H1 (cell line): ENCODE measurements at regions not wholly inside any gene's neighbourhood (a gene's known extent, or its start where the extent isn't known, plus 50 kb on each side); places are given as distances from the start of the nearest gene placed in this dataset.

Experiments used
- CTCF ChIA-PET: fragments of 300-600 bp; sonication (Branson Sonifier 250); formaldehyde crosslinking; loops from one replicate; lab custom pipeline; 2021; ENCODE audit not compliant: partially characterized antibody; lab: Charles Lee
- POLR2A ChIA-PET: fragments of 300-600 bp; sonication (Branson Sonifier 250); formaldehyde crosslinking; loops from one replicate; lab custom pipeline; 2021; ENCODE audit warnings: inconsistent platforms; ENCODE audit not compliant: partially characterized antibody; lab: Charles Lee
- DNase-seq, 2 experiments: peaks; one replicate each; pipeline versions ENCODE4 v3.0.0 to v3.0.0-alpha.2; 2010 to 2022; ENCODE audit warnings: low spot score in 2 of 2, low read depth in 1 of 2, mixed read lengths in 1 of 2
- FAIRE-seq: peaks from 2 replicates; lab custom pipeline; 2011; peaks lifted over from hg19 to GRCh38; lab: Jason Lieb, UNC
- H2AFZ ChIP-seq: 2 replicates; pipeline ENCODE4 v1.8.1; 2012; ENCODE audit warnings: low read length, inconsistent platforms
- H2AK5ac ChIP-seq: 2 replicates; pipeline ENCODE4 v1.6.1; 2013; ENCODE audit warnings: low read depth, low read length
- H2BK120ac ChIP-seq: replicated peaks from 2 replicates; pipeline ENCODE3; 2013; ENCODE audit warnings: low read depth, low read length, inconsistent platforms
- H2BK12ac ChIP-seq: 2 replicates; pipeline ENCODE4 v1.6.1; 2013; ENCODE audit warnings: low read depth, low read length
- H2BK15ac ChIP-seq: 2 replicates; pipeline ENCODE4 v1.6.1; 2013; ENCODE audit warnings: low read length
- H2BK20ac ChIP-seq: 2 replicates; pipeline ENCODE4 v1.6.1; 2013; ENCODE audit warnings: low read length
- H2BK5ac ChIP-seq: 2 replicates; pipeline ENCODE4 v1.6.1; 2013; ENCODE audit warnings: low read depth, low read length
- H3K14ac ChIP-seq: 2 replicates; pipeline ENCODE4 v1.6.1; 2013; ENCODE audit warnings: inconsistent platforms; ENCODE audit not compliant: insufficient read length
- H3K18ac ChIP-seq: 2 replicates; pipeline ENCODE4 v1.6.1; 2013; ENCODE audit warnings: low read length; ENCODE audit errors: extremely low read depth
- H3K23ac ChIP-seq: 2 replicates; pipeline ENCODE4 v1.6.1; 2013; ENCODE audit warnings: inconsistent platforms; ENCODE audit not compliant: insufficient read length
- H3K23me2 ChIP-seq: 2 replicates; pipeline ENCODE4 v1.6.1; 2013; ENCODE audit warnings: low read depth, low read length
- H3K27ac ChIP-seq: 2 replicates; pipeline ENCODE4 v1.6.1; 2011; ENCODE audit warnings: low read depth, low read length, inconsistent platforms
- H3K27me3 ChIP-seq, 4 experiments: replicated peaks in 1 of 4; 1 replicate in 1 of 4; 2 replicates in 3 of 4; pipeline versions ENCODE4 v1.6.1 to v1.8.1; 2011 to 2013; ENCODE audit warnings: low read length in 3 of 4, mild to moderate bottlenecking in 3 of 4, inconsistent platforms in 2 of 4, mixed read lengths in 2 of 4, moderate library complexity in 1 of 4; ENCODE audit not compliant: control insufficient read depth in 3 of 4, insufficient read depth in 3 of 4; ENCODE audit errors: extremely low read depth in 1 of 4
- H3K36me3 ChIP-seq, 4 experiments: 2 replicates each; pipeline versions ENCODE4 v1.6.1 to v1.8.1; 2011 to 2013; ENCODE audit warnings: mild to moderate bottlenecking in 4 of 4, low read length in 3 of 4, moderate library complexity in 2 of 4, control low read depth in 1 of 4, inconsistent platforms in 1 of 4; ENCODE audit not compliant: insufficient read depth in 4 of 4, control insufficient read depth in 2 of 4
- H3K4ac ChIP-seq: replicated peaks from 2 replicates; pipeline ENCODE3; 2013; ENCODE audit warnings: low read length, low read depth, mixed read lengths, inconsistent platforms; ENCODE audit not compliant: insufficient read length
- H3K4me1 ChIP-seq, 4 experiments: replicated peaks in 1 of 4; 1 replicate in 1 of 4; 2 replicates in 3 of 4; pipeline versions ENCODE4 v1.6.1 to v1.8.1; 2011 to 2013; ENCODE audit warnings: low read length in 3 of 4, inconsistent platforms in 2 of 4, mixed read lengths in 1 of 4; ENCODE audit not compliant: insufficient read depth in 4 of 4, control insufficient read depth in 3 of 4
- H3K4me2 ChIP-seq, 2 experiments: 2 replicates each; pipeline versions ENCODE4 v1.6.1 to v1.8.1; 2011 to 2013; ENCODE audit warnings: low read depth in 2 of 2, low read length in 2 of 2, control low read depth in 1 of 2, inconsistent platforms in 1 of 2, mild to moderate bottlenecking in 1 of 2; ENCODE audit not compliant: insufficient read depth in 1 of 2
- H3K4me3 ChIP-seq, 4 experiments: fragments of 200-600, 300-600 bp in 1 of 4; sonication (generic), shearing (Covaris generic), sonication (Bioruptor Twin) in 1 of 4; 2 replicates each; pipeline versions ENCODE4 v1.5.1 to v1.8.1; 2011 to 2016; ENCODE audit warnings: low read length in 4 of 4, low read depth in 3 of 4, control low read depth in 2 of 4, inconsistent platforms in 2 of 4, mild to moderate bottlenecking in 2 of 4, mixed read lengths in 1 of 4, moderate library complexity in 1 of 4; ENCODE audit not compliant: insufficient read depth in 2 of 4; ENCODE audit errors: extremely low read depth in 1 of 4
- H3K56ac ChIP-seq: replicated peaks from 2 replicates; pipeline ENCODE3; 2013; ENCODE audit warnings: low read depth, mild to moderate bottlenecking, mixed read lengths, low read length, inconsistent platforms; ENCODE audit not compliant: insufficient read length
- H3K79me1 ChIP-seq: 2 replicates; pipeline ENCODE4 v1.6.1; 2013; ENCODE audit warnings: low read depth, low read length, control low read depth
- H3K79me2 ChIP-seq, 2 experiments: 2 replicates each; pipeline versions ENCODE4 v1.6.1 to v1.8.1; 2012 to 2013; ENCODE audit warnings: low read length in 2 of 2, mild to moderate bottlenecking in 2 of 2, inconsistent platforms in 1 of 2; ENCODE audit not compliant: insufficient read depth in 2 of 2, control insufficient read depth in 1 of 2
- H3K9ac ChIP-seq, 4 experiments: replicated peaks in 1 of 4; 1 replicate in 1 of 4; 2 replicates in 3 of 4; pipeline versions ENCODE4 v1.6.1 to v1.8.1; 2011 to 2013; ENCODE audit warnings: low read depth in 3 of 4, low read length in 3 of 4, control low read depth in 2 of 4, mild to moderate bottlenecking in 2 of 4, moderate library complexity in 2 of 4, inconsistent platforms in 1 of 4; ENCODE audit errors: extremely low read depth in 1 of 4
- H3K9me3 ChIP-seq, 2 experiments: 2 replicates each; pipeline versions ENCODE4 v1.6.1 to v1.8.1; 2012 to 2013; ENCODE audit warnings: mild to moderate bottlenecking in 2 of 2, moderate library complexity in 2 of 2, control low read depth in 1 of 2, inconsistent platforms in 1 of 2, low read depth in 1 of 2, low read length in 1 of 2, mixed read lengths in 1 of 2; ENCODE audit not compliant: insufficient read depth in 2 of 2
- H4K20me1 ChIP-seq, 2 experiments: replicated peaks in 1 of 2; 2 replicates each; pipeline versions ENCODE3 to v1.8.1; 2011 to 2013; ENCODE audit warnings: inconsistent platforms in 2 of 2, low read length in 2 of 2, mild to moderate bottlenecking in 1 of 2; ENCODE audit not compliant: insufficient read depth in 2 of 2, control insufficient read depth in 1 of 2
- H4K5ac ChIP-seq: 2 replicates; pipeline ENCODE4 v1.6.1; 2013; ENCODE audit warnings: low read length, low read depth, mixed read lengths, inconsistent platforms; ENCODE audit not compliant: insufficient read length
- H4K8ac ChIP-seq: 2 replicates; pipeline ENCODE4 v1.8.0; 2013; ENCODE audit warnings: mild to moderate bottlenecking, moderate library complexity, low read length, inconsistent platforms; ENCODE audit not compliant: insufficient read depth; ENCODE audit errors: extremely low read depth
- H4K91ac ChIP-seq: replicated peaks from 2 replicates; pipeline ENCODE3; 2013; ENCODE audit warnings: low read length, mixed read lengths, inconsistent platforms; ENCODE audit not compliant: insufficient read length
- ASH2L ChIP-seq: fragments of 200-600, 300-600 bp; sonication (generic); IDR thresholded peaks from one replicate; pipeline ENCODE4 v1.7.1; 2017; ENCODE audit warnings: low read length
- ATF2 ChIP-seq: IDR thresholded peaks from 2 replicates; pipeline ENCODE4 v1.6.1; 2012; ENCODE audit warnings: low read length, inconsistent platforms
- CHD2 ChIP-seq: IDR thresholded peaks from 2 replicates; pipeline ENCODE4 v1.6.1; 2012; ENCODE audit warnings: low read length, improper control_type of control experiment
- EGR1 ChIP-seq: IDR thresholded peaks from 2 replicates; pipeline ENCODE4 v1.6.1; 2011; ENCODE audit warnings: low read depth, low read length, borderline replicate concordance
- EZH2 ChIP-seq: fragments of 200-600 bp; sonication (generic); IDR thresholded peaks from 2 replicates; pipeline ENCODE4 v1.7.1; 2012; ENCODE audit warnings: low read depth, mild to moderate bottlenecking, moderate library complexity, low read length, inconsistent platforms; ENCODE audit not compliant: severe bottlenecking
- GTF2F1 ChIP-seq: IDR thresholded peaks from 2 replicates; pipeline ENCODE4 v1.6.1; 2012; ENCODE audit warnings: low read depth, low read length, improper control_type of control experiment, borderline replicate concordance
- HDAC2 ChIP-seq, 2 experiments: fragments of 300-600 bp in 1 of 2; sonication (generic) in 1 of 2; IDR thresholded peaks; 2 replicates each; pipeline ENCODE4 v1.6.1; 2011 to 2012; ENCODE audit warnings: low read depth in 2 of 2, low read length in 2 of 2, mild to moderate bottlenecking in 2 of 2, moderate library complexity in 2 of 2, borderline replicate concordance in 1 of 2, inconsistent platforms in 1 of 2
- KDM5A ChIP-seq: fragments of 200-600 bp; IDR thresholded peaks from 2 replicates; pipeline ENCODE4 v1.7.1; 2012; ENCODE audit warnings: mild to moderate bottlenecking, low read length, inconsistent platforms, mixed read lengths
- PHF8 ChIP-seq: fragments of 200-600 bp; sonication (generic); conservative IDR thresholded peaks from 2 replicates; pipeline ENCODE4 v1.7.1; 2012; ENCODE audit warnings: low read depth, mild to moderate bottlenecking, inconsistent platforms, low read length, moderate library complexity
- TBP ChIP-seq: IDR thresholded peaks from 2 replicates; pipeline ENCODE4 v1.6.1; 2011; ENCODE audit warnings: low read depth, low read length, improper control_type of control experiment
- WGBS, 2 experiments: shearing (Covaris generic) in 1 of 2; methylation state at CpG; one replicate each; pipeline versions ENCODE4 v1.1.6 to v1.1.7; 2013 to 2015; ENCODE audit warnings: low lambda C conversion rate in 2 of 2, mixed read lengths in 2 of 2, inconsistent platforms in 1 of 2, low coverage in 1 of 2, missing lambda C conversion rate in 1 of 2; ENCODE audit not compliant: insufficient replicate concordance in 2 of 2, insufficient coverage in 1 of 2, insufficient read length in 1 of 2; ENCODE audit errors: extremely low coverage in 1 of 2, missing lambda C conversion rate in 1 of 2; 5-methylcytosine and 5-hydroxymethylcytosine counted together

GRCh38 chr3:127404221-127405009 lies 116.6 kb upstream of the PRR20G start:
- Histone ChIP-seq H2BK12ac (0 out of 2 replicates have a peak overlapping the region, but pooled peaks have one; percentile 27), H3K23ac (no peak overlapping the region), H3K9me3 (no peaks in the 10 kb centered on the region), H3K14ac (no peak overlapping the region), H4K8ac (no peak overlapping the region), H4K5ac (no peak overlapping the region), H4K20me1 (no peaks in the 10 kb centered on the region), H3K4me2 (no peak overlapping the region), H3K4me1 (peaks cover 0 to 3% (median 0%) of the 10 kb centered on the region in 4 experiments; a peak in 1 of 7 replicates)
- TF ChIP-seq KDM5A (no peak), EZH2 (no peak), TBP (no peak), CHD2 (no peak), GTF2F1 (no peak), ATF2 (no peak), PHF8 (no peak), EGR1 (no peak), HDAC2 (IDR thresholded peaks at IDR 0.05; ENCODE audit: borderline replicate concordance in 1 of 2, low read depth in 2 of 2, low read length in 2 of 2) (no peak), ASH2L (no peak)
- TF ChIP-seq, all 59 proteins: peak for 0
- Histone ChIP-seq H3K27me3 (no peaks in the 10 kb centered on the region; a peak in 1 of 7 replicates), H3K9ac (no peak overlapping the region), H3K18ac (no peak overlapping the region; the same call in 1 of the 2 replicates), H2BK5ac (no peak overlapping the region), H3K36me3 (no peaks in the 10 kb centered on the region), H2BK15ac (no peak overlapping the region), H3K4ac (no peak overlapping the region), H3K23me2 (no peaks in the 10 kb centered on the region), H2AFZ (no peak overlapping the region), H3K79me1 (no peaks in the 10 kb centered on the region), H4K91ac (no peak overlapping the region), H3K4me3 (no peak overlapping the region), H2BK20ac (peak overlapping the region; percentile 6; the same call in 1 of the 2 replicates), H2AK5ac (no peak overlapping the region), H3K27ac (no peak overlapping the region), H3K79me2 (no peaks in the 10 kb centered on the region), H3K56ac (no peak overlapping the region), H2BK120ac (no peak overlapping the region)
- ChIA-PET CTCF (interaction anchor here (1.1 to 3.8 kb wide), 4 partner anchors 9 to 68 kb away, joined by 5 to 17 read pairs (median 7); no protein-coding TSS in a partner anchor), POLR2A (interaction anchor here (0.7 kb wide), 2 partner anchors 11 to 14 kb away, joined by 3 read pairs; no protein-coding TSS in a partner anchor)
- WGBS, 2 experiments: 93% methylated on average over 8 of the region's 8 CpGs; no CpG with 5 or more reads in 1 of the 2 experiments
- no peak for FAIRE-seq
- DNase-seq: no peak
